HG02623 (cell line): ENCODE measurements at regions not wholly inside any gene's neighbourhood (a gene's known extent, or its start where the extent isn't known, plus 50 kb on each side); places are given as distances from the start of the nearest gene placed in this dataset.

Source experiments
- ATAC-seq: cut with Tn5 transposase; IDR thresholded peaks from one replicate; pipeline ENCODE4 v1.9.1; 2021; ENCODE audit warnings: moderate library complexity; ENCODE audit not compliant: unreplicated experiment

DNA sequence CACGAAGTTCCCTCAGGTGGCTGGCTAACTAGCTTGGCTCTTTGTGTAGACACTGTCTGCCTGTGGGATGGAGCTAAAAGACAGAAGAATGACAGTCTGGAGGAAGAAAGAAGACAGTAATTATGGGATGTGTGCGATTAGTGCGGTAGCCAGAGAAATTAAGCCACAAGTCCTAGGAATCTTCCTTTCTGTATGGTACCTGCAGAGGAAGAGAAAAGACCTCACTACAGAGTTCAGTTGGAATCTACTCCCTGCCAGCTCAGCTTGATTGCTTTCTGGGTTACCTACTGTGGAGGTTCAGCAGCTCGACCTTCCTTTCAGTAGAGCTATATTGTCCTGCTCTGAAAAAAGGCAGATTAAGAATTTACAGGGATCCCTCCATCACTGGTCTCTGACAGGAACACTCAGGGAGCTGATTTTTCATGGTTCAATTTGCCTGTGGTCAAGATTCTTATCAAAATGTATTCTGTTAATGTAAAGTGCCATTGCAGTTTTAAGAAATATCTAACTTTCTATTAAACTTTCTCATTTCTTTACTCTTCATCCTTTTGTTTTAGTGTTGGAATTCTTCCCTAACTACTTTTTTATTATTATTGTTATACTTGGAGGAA lies 187.2 kb downstream of the CENPW start:
- no peak for ATAC-seq

DNA sequence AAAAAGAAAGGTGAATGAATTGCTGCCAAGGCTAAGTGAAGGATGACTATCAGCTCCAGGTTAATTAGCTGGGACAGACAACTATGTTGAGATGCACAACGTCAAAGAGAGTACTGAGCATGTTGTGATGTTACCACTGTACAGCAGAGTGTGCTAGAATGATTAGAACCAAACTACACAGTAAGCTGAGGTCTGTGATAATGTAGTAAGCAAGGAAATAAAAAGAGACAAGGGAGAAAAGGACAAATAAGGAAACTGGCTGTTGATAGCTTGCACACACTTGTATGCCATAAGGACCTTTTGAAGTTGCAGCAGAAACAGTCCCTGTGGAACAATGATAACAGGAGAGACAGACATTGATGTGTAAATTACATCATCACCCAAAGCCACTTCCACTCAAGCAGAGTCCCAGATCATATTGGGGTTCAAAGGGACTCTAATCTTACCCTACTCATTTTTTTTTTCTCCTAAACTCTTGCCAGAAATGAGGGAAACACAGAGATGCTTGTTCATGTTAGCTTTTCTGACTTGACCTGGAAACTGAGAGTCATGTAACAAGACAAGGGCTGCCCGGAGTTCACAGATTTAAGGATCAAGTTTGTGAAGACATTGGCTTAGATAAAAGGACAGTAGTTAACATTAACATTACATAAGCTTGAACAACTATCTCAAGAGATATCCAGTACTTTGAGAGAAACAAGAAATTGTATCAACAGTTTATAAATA lies 189.9 kb downstream of the CENPW start:
- ATAC-seq: no peak

DNA sequence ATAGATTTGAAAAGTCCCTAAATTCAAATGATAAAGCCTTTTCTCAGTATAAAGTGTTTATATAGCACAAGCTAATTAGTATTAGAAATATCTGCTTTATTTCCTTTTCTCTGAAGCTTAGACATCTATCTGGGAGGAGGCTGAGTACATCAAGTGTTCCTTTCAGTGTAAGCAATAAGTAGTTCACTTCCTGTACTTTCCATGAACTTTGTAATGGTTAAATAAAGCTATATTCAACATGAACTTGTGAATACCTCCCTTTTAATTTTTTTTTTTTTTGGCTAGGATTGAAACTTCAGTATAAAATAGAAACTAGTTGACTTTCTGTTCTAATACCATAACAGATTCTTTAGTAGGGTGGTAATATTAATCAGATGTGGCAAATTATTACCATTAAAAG lies 190.9 kb downstream of the CENPW start:
- ATAC-seq: no peak

DNA sequence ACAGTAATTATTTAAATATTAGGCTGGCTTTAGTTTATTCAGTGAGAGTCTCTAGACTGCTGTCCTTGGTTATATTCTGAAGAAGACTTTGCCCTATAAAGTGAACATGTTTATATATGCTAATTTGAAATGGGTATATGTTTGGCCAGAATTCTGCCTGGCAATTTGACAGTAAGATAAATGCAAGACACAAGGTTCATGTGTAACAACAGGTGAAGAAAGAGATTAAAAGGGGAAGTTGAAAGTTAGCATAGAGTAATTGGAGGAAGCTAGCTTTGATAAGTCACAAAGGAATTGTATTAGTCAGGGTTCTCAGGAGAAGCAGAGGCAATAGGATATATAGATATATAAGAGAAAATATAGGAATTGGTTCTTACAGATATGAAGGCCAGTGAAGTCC lies 191.4 kb downstream of the CENPW start:
- no peak for ATAC-seq

DNA sequence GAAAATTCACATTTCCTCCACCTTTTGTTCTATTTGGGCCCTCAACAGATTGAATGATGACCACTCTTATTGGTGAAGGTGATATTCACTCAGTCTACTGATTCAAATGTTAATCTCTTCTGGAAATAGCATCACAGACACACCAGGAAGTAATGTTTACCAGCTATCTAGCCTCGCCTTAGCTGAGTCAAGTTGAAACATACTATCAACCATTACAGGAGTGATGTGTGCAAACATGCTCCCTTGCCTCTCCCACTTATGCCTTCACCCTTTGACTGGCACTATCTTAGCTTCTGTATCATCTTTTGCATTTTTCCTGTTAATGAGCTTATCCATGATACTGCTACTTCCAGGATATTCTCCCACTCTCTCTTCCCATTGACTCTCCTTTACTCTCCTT lies 191.9 kb downstream of the CENPW start:
- ATAC-seq: peak; percentile 63

DNA sequence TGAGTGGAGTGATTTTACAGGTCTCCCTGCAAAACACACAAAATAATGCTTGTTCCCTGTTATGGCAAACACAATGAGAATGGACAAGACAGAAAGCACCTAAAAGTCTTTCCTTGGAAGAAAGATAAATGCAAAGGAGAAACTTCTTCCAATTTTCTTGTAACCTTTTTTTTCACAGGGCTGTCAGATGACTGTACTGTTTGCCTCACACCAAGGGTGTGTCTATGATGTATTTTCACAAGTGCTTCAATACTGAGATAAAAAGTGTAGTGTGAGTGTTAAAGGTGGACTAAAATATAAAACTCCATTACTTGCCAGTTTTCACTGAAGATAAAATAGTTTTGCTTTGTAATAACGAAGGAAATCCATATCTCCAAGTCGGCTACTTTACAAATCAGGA lies 194.5 kb downstream of the CENPW start:
- ATAC-seq: no peak

DNA sequence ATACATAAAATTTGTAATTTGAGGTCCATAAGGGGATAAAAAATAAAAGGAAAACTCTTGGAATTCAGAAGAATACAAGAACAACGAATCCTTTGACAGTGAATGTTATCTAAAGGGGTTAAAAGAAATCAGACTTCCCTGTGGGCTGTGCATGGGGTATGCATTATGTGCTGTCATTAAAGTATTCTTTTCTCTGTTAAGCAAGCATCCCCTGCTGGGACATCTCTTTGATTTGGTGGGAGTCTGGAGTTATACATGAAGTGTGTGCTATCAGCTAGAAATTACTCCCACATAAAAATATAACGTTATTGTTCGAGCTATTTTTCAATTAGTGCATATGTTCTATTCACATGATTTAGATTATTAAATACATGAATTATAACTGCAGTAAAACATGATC lies 195.2 kb downstream of the CENPW start:
- ATAC-seq: no peak

DNA sequence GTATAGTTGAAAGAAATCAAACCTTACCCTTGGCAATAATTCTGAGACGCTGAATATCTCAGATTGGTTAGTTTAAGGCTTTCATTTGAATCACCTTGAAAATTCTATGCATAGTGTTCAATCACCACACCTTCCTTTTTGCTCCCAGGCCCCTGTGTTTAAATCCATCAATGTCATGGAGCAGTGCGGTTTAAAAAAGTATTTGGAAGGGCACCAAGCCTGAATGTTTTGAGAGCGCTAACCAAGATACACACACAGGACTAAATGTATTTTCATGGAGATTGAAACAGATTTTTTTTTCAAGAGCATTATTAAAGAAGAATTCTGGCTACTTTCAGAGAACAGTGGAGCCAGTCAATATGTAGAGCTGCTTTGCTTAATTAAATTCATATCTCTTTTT lies 195.7 kb downstream of the CENPW start:
- no peak for ATAC-seq

DNA sequence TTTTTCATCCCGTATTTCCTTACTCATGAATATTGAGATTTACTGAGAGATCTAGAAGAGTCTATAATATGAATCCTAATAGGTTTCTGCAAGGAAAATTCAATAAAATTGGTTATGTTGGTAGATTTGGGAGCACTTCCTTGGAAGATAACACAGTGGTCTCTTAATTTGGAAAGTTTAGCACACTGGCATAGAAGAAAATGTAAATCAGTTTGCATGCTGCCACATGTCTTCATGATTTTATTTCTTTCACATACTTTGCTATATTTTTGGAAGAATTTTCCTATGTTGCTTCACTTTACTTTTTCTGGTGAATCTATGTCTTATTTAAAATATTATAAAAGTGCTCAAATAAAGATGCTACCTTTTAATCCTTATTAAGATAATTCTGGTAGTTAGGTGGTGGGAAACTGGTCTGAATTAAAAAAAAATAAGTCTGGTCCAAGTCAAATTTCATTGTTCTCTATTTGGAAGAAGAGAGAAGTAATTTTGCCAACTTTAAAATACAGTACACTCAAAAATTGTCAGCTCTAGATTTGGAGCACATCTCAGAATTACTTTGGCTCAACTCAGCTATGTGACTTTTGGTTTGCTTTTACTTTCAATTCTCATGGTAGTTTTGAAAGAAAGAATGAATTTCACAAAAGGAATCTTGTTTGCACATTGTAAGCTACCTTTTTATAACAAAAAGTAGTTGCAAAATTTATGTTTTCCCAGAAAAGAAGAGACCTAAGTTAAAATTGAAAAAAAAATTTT lies 197.3 kb downstream of the CENPW start:
- no peak for ATAC-seq

DNA sequence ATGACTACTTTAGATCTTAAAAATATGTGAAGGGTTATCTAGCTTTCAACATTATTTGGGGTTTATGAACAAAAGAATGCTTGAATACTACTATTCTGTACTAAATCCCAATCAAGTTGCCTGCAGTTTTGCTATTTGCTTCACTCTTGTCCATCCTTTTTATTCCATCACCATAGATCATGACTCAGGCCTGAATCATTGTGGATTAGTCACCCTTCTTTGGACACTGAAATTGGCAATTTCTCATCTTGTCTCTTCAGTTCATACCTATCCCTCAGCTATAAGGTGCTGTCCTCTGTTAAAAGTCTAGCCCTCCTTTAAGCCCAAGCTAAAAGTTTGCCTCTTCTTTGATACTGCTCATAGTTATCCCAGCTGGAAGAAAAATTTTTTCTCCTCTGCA lies 199.1 kb downstream of the CENPW start:
- no peak for ATAC-seq

DNA sequence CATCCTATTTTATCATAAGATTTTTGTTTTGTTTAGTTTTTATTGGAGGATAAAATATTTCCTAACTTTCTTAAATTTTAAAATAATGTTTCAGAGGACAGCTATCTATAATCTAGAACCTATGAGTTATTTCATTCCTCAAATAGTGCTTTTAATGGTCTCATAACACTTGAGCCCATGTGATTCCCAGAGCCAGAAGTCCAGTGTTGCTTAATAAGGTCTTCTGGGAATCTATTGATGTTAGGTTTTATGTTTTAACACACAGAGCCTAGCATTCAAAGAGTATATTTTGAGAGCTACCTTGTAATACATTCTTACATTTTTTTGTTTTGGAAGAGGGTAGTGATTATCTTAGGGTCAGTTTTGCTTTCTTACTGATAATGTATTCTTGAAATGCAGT lies 200.2 kb downstream of the CENPW start:
- ATAC-seq: no peak

DNA sequence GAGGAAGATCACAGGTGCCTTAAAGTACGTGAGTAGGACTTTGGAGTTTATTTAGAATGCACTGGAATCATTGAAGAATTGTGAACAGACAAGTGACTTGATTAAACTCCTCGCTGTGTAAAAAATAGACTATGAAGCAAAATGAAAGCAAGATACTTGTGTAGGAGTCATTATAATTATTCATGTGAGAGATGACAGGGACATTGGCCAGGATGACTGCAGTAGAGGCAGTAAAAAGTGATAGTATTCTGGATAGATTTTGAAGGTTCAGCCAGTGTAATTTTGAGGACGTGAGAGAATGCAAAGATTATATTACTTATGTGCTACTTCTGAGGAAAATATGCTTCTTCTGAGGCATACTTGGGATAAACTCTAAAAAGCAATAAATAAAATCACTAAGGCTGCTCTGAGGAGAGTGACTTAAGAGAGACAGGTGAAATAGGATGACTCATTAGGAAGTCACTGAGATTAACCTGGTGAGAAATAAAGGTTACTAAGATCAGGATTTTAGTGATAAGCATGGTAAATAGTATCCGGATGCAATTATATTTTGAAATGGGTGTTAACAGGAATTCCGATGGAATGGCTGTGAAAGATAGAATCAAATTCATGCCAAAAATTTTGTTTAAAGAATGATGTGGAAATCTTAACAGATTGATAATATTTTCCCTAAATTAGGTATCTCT lies 202.0 kb downstream of the CENPW start:
- ATAC-seq: no peak

DNA sequence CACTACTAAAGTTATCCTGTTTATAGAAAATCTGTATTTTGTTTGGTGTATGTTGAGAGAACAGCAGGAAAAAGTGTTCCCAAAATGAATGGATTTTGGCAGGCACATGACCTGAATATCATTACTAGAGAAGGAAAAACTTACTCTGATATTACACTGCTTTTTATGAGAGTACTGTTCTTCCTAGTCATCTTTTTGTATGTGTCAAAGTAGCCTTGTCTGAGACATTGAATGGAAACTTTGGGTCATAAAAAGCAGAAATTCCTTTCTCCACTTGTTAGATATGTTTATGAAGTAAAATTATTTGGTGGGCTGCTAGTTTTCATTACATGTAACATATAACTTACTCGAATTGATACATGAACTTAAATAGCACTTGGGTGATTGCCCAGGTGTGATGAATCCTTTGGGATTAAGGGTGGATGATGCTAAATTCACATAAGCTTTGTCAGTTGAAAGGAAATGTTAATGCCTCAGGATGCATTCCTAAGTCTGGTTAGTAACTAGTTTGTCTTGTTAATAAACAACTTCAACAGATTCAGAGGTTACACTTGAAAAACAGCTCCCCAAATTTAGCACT lies 206.7 kb downstream of the CENPW start:
- ATAC-seq: no peak

DNA sequence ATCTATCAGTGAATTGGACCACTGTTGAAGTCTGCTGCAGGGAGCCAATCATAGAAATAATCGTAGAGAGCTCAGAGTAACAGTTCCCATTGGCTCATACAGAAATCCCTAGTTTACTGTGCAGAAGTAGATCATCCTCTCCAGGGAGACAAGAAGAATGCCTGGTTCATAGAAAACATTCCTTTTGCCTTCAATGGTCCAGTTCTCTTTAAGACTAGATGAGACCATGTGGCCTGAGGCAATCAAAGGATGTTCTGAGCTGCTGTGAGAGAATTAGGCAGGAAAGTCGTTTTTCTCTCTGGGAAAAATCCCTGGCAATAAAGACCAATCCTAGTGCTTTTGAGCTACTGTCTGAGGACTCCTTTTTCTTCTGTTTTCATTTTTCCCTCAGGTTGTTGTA lies 208.4 kb downstream of the CENPW start:
- ATAC-seq: no peak

DNA sequence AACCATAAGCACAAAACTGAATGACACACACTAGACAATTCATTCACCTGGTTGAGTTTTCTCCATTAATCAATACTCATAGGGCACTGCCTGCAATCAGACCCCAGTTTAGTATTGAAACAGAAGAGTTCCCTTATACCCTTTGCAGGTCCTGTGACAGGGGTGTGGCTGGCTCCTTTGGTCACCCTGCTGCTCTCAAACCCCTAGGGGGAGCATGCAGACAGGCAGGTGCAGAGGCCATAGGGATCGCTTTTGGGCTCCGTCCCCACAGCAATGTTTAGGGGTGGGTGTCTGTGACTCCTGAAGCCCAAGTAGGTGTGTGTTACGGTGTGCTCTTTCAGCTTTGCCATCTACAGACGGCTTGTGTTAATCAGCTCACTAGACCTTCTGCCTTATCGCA lies 210.4 kb downstream of the CENPW start:
- ATAC-seq: no peak

DNA sequence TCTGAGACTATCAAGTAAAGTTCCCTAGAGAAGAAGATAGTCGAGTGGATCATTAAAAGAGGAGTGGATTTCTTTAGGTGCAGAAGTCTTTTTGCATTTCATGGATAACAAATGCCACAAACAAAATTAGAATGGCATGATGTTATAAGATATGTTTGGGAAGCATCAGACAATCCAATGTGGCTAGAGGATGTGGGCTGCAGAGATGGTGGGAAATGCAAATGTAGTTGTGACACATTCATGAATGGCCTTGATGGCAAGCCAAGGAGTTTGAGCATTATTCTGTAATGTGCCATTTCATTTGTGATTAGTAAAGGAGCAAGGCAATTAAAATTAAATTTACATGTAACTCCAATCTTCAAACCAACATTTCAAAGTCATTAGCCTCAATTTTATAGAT lies 211.9 kb downstream of the CENPW start:
- ATAC-seq: no peak

DNA sequence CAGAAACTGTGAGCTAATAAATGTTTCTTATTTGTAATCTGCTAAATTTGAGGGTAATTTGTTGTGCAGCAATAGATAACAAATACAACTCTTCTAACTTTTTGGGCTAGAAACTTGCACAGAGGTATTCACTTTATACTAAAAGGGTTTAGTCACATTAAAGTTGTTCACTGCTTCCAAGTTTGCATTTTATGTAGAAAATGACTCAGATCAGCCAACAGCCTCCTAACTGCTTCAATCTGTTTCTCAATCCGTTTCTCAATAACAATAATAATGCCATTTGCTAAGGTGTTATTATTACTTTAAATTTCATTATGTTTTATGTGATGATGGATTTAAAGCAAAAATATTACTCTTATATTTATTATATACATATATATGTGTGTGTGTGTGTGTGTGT lies 213.9 kb downstream of the CENPW start:
- ATAC-seq: no peak

DNA sequence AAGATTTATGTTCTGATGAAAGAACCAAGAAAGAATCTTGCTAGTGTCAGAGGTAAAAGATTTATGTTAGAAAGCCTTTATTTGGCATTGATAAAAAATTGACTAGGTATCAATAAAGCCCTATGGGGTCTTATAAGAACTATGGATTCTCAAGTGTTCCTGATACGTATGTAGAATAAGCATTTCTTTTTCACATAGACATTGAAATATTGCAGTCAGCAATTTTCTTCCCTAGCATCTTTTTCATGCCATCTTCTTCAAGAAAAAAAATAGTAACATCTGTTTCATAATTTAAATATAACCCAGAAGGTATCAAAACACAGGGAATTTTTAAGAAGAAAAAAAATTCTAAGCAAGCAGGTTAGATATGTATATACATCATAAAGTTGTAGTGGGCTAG lies 230.6 kb downstream of the CENPW start:
- ATAC-seq: no peak

DNA sequence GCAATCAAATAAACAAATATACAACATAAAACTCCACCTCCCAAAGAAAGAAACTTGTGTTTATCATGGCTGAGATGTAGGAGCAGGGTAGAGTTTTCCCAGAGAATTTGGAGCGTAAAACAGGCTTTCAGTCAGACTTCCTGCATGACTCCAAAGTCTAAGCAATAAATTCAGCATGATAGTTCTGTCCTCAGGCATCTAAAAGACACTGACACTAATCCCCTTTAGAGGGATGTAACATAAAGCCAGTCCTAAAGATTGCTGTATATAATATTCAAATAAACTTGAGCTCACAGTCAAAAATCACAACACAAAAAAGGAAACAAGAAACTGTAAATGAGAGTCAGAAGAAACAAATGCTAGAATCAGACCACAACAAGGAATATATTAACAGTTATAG lies 234.4 kb downstream of the CENPW start:
- no peak for ATAC-seq

DNA sequence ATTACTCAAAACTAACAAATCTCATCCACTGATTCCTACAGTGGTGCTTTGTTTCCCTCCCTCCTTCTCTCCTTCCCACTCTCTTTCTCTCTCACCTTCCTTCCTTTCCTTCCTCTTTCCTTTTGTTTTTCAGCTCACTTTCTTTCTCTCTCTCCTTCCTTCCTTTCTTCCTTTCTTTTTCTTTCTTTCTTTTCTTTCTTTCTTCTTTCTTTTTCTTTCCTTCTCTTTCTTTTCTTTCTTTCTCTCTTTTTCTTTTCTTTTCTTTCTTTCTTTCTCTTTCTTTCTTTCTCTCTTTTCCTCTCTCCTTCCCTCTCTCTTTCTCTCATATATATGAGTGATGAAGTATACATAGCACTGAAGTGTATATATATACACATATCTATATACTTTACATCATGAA lies 241.4 kb downstream of the CENPW start:
- ATAC-seq: no peak

DNA sequence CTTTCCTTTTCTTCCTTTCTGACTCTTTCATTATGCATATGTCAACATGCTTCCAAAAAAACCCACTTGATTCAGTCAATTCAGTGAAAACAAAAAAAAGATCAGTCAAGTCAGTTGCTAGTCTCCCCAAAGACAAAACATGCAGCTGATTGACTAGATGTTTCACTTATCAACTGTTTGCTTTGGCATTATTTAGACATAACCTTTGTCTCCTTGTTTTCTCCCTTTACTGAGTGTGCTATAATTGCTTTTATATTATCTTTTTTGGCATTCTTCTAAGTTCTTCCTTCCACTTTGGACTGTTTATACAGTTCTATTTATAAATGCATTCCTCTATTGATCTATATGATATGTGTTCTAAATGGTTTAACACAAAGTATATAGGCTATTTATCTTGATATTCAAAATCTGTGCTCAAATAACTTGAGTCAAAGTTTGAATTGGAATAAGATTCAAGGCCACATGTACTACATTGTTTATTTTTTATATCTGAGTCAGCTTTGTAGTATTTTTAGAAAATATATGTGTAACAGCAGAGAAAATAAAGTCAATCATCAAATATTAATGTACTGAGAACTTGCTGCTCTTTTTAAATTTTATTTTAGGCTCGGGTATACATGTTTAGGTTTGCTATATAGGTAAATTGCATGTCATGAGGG lies 260.5 kb downstream of the CENPW start:
- ATAC-seq: no peak
